ENCODE measurements at regions not wholly inside any gene's neighbourhood (a gene's known extent, or its start where the extent isn't known, plus 50 kb on each side); places are given as distances from the start of the nearest gene placed in this dataset.

GRCh38 chr6:81486234-81486633 is 266.2 kb downstream of the TENT5A start:
- in situ Hi-C loops (cut with MboI; ENCODE audit: low pct_unique_long_range_greater_than_20kb, low sequenced_read_pairs, unreplicated experiment): no loop called here
- DNase-seq (ENCODE audit: low spot score): no peak
- TF ChIP-seq CTCF (IDR thresholded peaks at IDR 0.05; ENCODE audit: extremely low read depth, insufficient read depth, missing control alignments): no peak

- in situ Hi-C loops (cut with MboI; ENCODE audit: low pct_unique_long_range_greater_than_20kb, low sequenced_read_pairs, unreplicated experiment): no loop called here
- DNase-seq (ENCODE audit: low spot score): no peak
- no peak for TF ChIP-seq CTCF (IDR thresholded peaks at IDR 0.05; ENCODE audit: extremely low read depth, insufficient read depth, missing control alignments)
Observed at GRCh38 chr6:81485395-81485794, 267.1 kb downstream of the TENT5A start.

- no peak for TF ChIP-seq CTCF (IDR thresholded peaks at IDR 0.05; ENCODE audit: extremely low read depth, insufficient read depth, missing control alignments)
- no peak for DNase-seq (ENCODE audit: low spot score)
- in situ Hi-C loops (cut with MboI; ENCODE audit: low pct_unique_long_range_greater_than_20kb, low sequenced_read_pairs, unreplicated experiment): no loop called here
Observed at GRCh38 chr6:81484251-81484650, 268.2 kb downstream of the TENT5A start.

- DNase-seq (ENCODE audit: low spot score): no peak
- TF ChIP-seq CTCF (IDR thresholded peaks at IDR 0.05; ENCODE audit: extremely low read depth, insufficient read depth, missing control alignments): no peak
- in situ Hi-C loops (cut with MboI; ENCODE audit: low pct_unique_long_range_greater_than_20kb, low sequenced_read_pairs, unreplicated experiment): no loop called here
Observed at GRCh38 chr6:81480139-81480538, 272.3 kb downstream of the TENT5A start.

GRCh38 chr6:81476881-81477280 is 275.6 kb downstream of the TENT5A start:
- in situ Hi-C loops (cut with MboI; ENCODE audit: low pct_unique_long_range_greater_than_20kb, low sequenced_read_pairs, unreplicated experiment): no loop called here
- no peak for DNase-seq (ENCODE audit: low spot score)
- TF ChIP-seq CTCF (IDR thresholded peaks at IDR 0.05; ENCODE audit: extremely low read depth, insufficient read depth, missing control alignments): no peak

- no peak for TF ChIP-seq CTCF (IDR thresholded peaks at IDR 0.05; ENCODE audit: extremely low read depth, insufficient read depth, missing control alignments)
- in situ Hi-C loops (cut with MboI; ENCODE audit: low pct_unique_long_range_greater_than_20kb, low sequenced_read_pairs, unreplicated experiment): no loop called here
- DNase-seq (ENCODE audit: low spot score): no peak
Observed at GRCh38 chr6:81475646-81476045, 276.8 kb downstream of the TENT5A start.

- no peak for DNase-seq (ENCODE audit: low spot score)
- TF ChIP-seq CTCF (IDR thresholded peaks at IDR 0.05; ENCODE audit: extremely low read depth, insufficient read depth, missing control alignments): no peak
- in situ Hi-C loops (cut with MboI; ENCODE audit: low pct_unique_long_range_greater_than_20kb, low sequenced_read_pairs, unreplicated experiment): no loop called here
Observed at GRCh38 chr6:81465859-81466258, 286.6 kb downstream of the TENT5A start.

All from GM13977 (cell line).